PC-9 (cell line): ENCODE measurements at regions not wholly inside any gene's neighbourhood (a gene's known extent, or its start where the extent isn't known, plus 50 kb on each side); places are given as distances from the start of the nearest gene placed in this dataset.

Source experiments
- BruUV-seq: library from RNA; stranded (reverse); fragments of 400-500 nt; replicated peaks from 2 replicates; lab custom pipeline; 2021; lab: Mats Ljungman, UMichigan
- CTCF ChIA-PET: fragments of 300-600 bp; sonication (Branson Sonifier 250); formaldehyde crosslinking; loops from one replicate; lab custom pipeline; 2022; ENCODE audit warnings: antibody characterized with exemption; lab: Charles Lee
- POLR2A ChIA-PET: fragments of 300-600 bp; sonication (Branson Sonifier 250); formaldehyde crosslinking; loops from one replicate; lab custom pipeline; 2022; ENCODE audit warnings: antibody characterized with exemption; ENCODE audit not compliant: unreplicated experiment; lab: Charles Lee
- DNase-seq, 2 experiments: peaks; one replicate each; pipeline versions ENCODE4 v3.0.0 to v3.0.0-alpha.2; 2015 to 2022; ENCODE audit warnings: mixed read lengths in 1 of 2
- H2AFZ ChIP-seq: fragments of 200-600 bp; sonication (generic); 2 replicates; pipeline ENCODE4 v1.8.1; 2017; ENCODE audit warnings: antibody characterized with exemption
- H3F3A ChIP-seq: fragments of 200-600 bp; sonication (generic); 2 replicates; pipeline ENCODE4 v1.8.1; 2017; ENCODE audit warnings: antibody characterized with exemption, mild to moderate bottlenecking, low read depth; ENCODE audit not compliant: insufficient read depth
- H3K27ac ChIP-seq: fragments of 200-600 bp; sonication (generic); 2 replicates; pipeline ENCODE4 v1.6.1; 2016; ENCODE audit warnings: mixed run types
- H3K27me3 ChIP-seq: fragments of 200-600 bp; sonication (generic); 2 replicates; pipeline ENCODE4 v1.6.1; 2016; ENCODE audit warnings: low read depth, mixed run types; ENCODE audit not compliant: insufficient read depth
- H3K36me3 ChIP-seq: fragments of 200-600 bp; sonication (generic); 2 replicates; pipeline ENCODE4 v1.6.1; 2016; ENCODE audit warnings: low read depth, mixed run types
- H3K4me1 ChIP-seq: fragments of 200-600 bp; sonication (generic); replicated peaks from 2 replicates; pipeline ENCODE4 v1.6.1; 2016; ENCODE audit warnings: mixed run types; ENCODE audit not compliant: insufficient read depth
- H3K4me2 ChIP-seq: fragments of 200-600 bp; sonication (generic); 2 replicates; pipeline ENCODE4 v1.6.1; 2017; ENCODE audit warnings: mixed run types
- H3K4me3 ChIP-seq: fragments of 200-600 bp; sonication (generic); 2 replicates; pipeline ENCODE4 v1.6.1; 2016; ENCODE audit warnings: mixed run types
- H3K79me2 ChIP-seq: fragments of 200-600 bp; sonication (generic); 2 replicates; pipeline ENCODE4 v1.6.1; 2017; ENCODE audit warnings: low read depth, mixed run types
- H3K9me2 ChIP-seq: fragments of 200-600 bp; sonication (generic); 2 replicates; pipeline ENCODE4 v1.8.1; 2017; ENCODE audit warnings: mild to moderate bottlenecking; ENCODE audit not compliant: insufficient read depth
- H3K9me3 ChIP-seq: fragments of 200-600 bp; sonication (generic); 2 replicates; pipeline ENCODE4 v1.8.1; 2016; ENCODE audit warnings: low read depth; ENCODE audit not compliant: insufficient read depth
- H4K20me1 ChIP-seq: fragments of 200-600 bp; sonication (generic); 2 replicates; pipeline ENCODE4 v1.8.1; 2017; ENCODE audit not compliant: insufficient read depth
- CTCF ChIP-seq: fragments of 200-600 bp; sonication (generic); conservative IDR thresholded peaks from 2 replicates; pipeline ENCODE4 v1.6.1; 2017; ENCODE audit warnings: mixed run types, antibody characterized with exemption, mild to moderate bottlenecking, moderate library complexity
- EZH2 ChIP-seq: fragments of 200-600 bp; sonication (generic); IDR thresholded peaks from 2 replicates; pipeline ENCODE4 v1.8.0; 2017; ENCODE audit warnings: antibody characterized with exemption, low read depth
- intact Hi-C: fragments of 100-400 bp; cut with micrococcal nuclease; formaldehyde crosslinking; loops from one replicate; pipeline ENCODE4 v1.10.0; 2022; ENCODE audit not compliant: unreplicated experiment

GRCh38 chr16:79505344-79505743, 95.2 kb downstream of the MAF start:
- H3K27ac ChIP-seq = no peak overlapping the region
- peaks cover 55% of the 10 kb centered on the region for H3K27me3 ChIP-seq
- H3K79me2 ChIP-seq = no peaks in the 10 kb centered on the region
- no peak for DNase-seq
- CTCF ChIA-PET = no interaction called here
- H3K9me2 ChIP-seq = no peaks in the 10 kb centered on the region
- no TSS peak for BruUV-seq
- H3F3A ChIP-seq = no peaks in the 10 kb centered on the region
- H3K4me1 ChIP-seq = no peaks in the 10 kb centered on the region
- intact Hi-C loops = no loop called here
- POLR2A ChIA-PET = interaction anchor here (0.9 kb wide), 1 partner anchor 77 kb away, joined by 9 read pairs; no protein-coding TSS in a partner anchor
- no peak overlapping the region for H3K4me2 ChIP-seq
- TF ChIP-seq CTCF (no peak), EZH2 (no peak)
- H3K9me3 ChIP-seq = no peaks in the 10 kb centered on the region
- H3K36me3 ChIP-seq = no peaks in the 10 kb centered on the region
- no peak overlapping the region for H2AFZ ChIP-seq
- no peaks in the 10 kb centered on the region for H4K20me1 ChIP-seq
- H3K4me3 ChIP-seq = no peak overlapping the region

- Histone ChIP-seq H3K27ac (no peak overlapping the region), H3K4me2 (no peak overlapping the region), H3K27me3 (peaks cover 41% of the 10 kb centered on the region), H3F3A (no peaks in the 10 kb centered on the region), H3K36me3 (no peaks in the 10 kb centered on the region), H3K9me2 (no peaks in the 10 kb centered on the region), H4K20me1 (no peaks in the 10 kb centered on the region), H3K79me2 (no peaks in the 10 kb centered on the region), H3K9me3 (no peaks in the 10 kb centered on the region), H3K4me3 (no peak overlapping the region), H2AFZ (no peak overlapping the region), H3K4me1 (no peaks in the 10 kb centered on the region)
- POLR2A ChIA-PET = no interaction called here
- TF ChIP-seq EZH2 (no peak), CTCF (no peak)
- intact Hi-C loops = no loop called here
- BruUV-seq = no TSS peak
- DNase-seq = no peak
- CTCF ChIA-PET = no interaction called here
Measured at GRCh38 chr16:79503511-79503910, 97.0 kb downstream of the MAF start.

GRCh38 chr16:79501446-79501845, 99.1 kb downstream of the MAF start:
- no peak for DNase-seq

More at GRCh38 chr16:79501446-79501845, 99.1 kb downstream of the MAF start:
- Histone ChIP-seq H3K4me1 (no peaks in the 10 kb centered on the region), H3K79me2 (no peaks in the 10 kb centered on the region), H3K27me3 (peaks cover 31% of the 10 kb centered on the region), H2AFZ (no peak overlapping the region), H4K20me1 (no peaks in the 10 kb centered on the region), H3K27ac (no peak overlapping the region), H3K4me3 (no peak overlapping the region), H3F3A (no peaks in the 10 kb centered on the region), H3K9me2 (no peaks in the 10 kb centered on the region), H3K36me3 (no peaks in the 10 kb centered on the region), H3K9me3 (no peaks in the 10 kb centered on the region), H3K4me2 (no peak overlapping the region)
- ChIA-PET POLR2A (no interaction called here), CTCF (no interaction called here)
- BruUV-seq = no TSS peak
- no peak for TF ChIP-seq EZH2
- TF ChIP-seq CTCF = no peak
- intact Hi-C loops = no loop called here
